ENCODE measurements at regions not wholly inside any gene's neighbourhood (a gene's known extent, or its start where the extent isn't known, plus 50 kb on each side); places are given as distances from the start of the nearest gene placed in this dataset.

DNA sequence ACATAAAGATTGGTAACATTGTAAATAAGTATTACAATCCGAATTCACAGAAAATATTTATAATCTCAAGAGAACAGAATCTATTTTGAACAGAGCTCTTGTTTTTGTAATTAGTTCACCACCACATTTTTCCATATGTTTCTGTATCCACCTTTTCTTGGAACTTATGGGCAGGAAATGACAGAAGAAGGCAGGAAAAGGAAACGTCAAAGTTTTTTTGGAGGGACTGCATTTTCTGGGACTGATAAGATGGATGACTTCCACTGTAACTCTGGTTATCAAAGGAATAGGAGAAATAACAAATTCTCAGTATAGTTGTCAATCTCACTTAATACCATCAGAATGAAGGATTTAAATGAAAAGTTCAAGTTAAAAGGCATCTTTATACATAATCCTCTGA lies 75.1 kb upstream of the SMNDC1 start:
- H3K36me3 Mint-ChIP-seq (ENCODE audit: low read depth) = peaks cover 4% of the 10 kb centered on the region
- H3K27ac Mint-ChIP-seq = no peak overlapping the region
- peaks cover 6% of the 10 kb centered on the region for H3K4me1 Mint-ChIP-seq
- no peaks in the 10 kb centered on the region for H3K9me3 ChIP-seq (ENCODE audit: control insufficient read depth, low read length, poor library complexity, severe bottlenecking)
- DNase-seq (no peak), ATAC-seq (no peak)
- no peak overlapping the region for H3K4me3 Mint-ChIP-seq
- peaks cover 35% of the 10 kb centered on the region for H3K27me3 Mint-ChIP-seq

DNA sequence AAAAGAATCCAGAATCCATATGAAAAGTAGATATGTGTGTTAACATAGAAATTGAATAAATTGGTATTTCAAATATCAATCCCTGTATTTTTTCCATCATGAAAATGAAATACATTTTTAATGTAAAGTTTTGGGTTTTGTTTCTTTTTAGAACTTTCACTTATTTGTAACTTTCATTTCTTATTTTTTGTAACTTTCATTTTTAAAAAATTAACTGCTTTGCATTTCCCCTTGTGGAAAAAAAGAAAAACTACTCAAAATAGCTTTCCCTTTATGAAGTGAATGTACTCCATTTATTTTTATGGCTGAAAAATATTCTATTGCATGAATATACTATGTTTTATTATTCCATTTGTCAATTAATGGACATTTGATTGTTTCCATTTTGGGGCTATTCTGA lies 75.6 kb upstream of the SMNDC1 start:
- DNase-seq = no peak
- no peak overlapping the region for H3K27ac Mint-ChIP-seq
- peaks cover 4% of the 10 kb centered on the region for H3K36me3 Mint-ChIP-seq (ENCODE audit: low read depth)

DNA sequence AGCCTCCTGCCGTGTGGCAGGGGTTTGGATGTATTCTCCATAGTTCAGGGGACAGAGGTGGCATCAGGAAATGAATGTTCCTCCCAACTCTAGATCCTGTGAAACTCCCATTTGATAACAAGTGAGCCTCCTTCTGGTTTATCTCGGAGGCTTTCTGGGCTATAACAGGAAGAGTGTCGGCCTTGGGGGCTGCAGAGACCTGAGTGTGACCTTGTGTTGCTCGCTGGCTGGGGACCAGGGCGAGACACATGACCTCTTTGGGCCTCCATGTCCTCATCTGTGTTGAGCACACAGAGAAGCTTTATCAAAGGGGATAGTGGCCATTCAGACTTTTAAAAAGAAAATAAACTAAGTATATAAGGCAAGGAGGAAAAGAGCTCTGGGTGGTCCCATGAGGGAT lies 78.0 kb upstream of the SMNDC1 start:
- DNase-seq (no peak), ATAC-seq (no peak)
- H3K4me1 Mint-ChIP-seq = peaks cover 6% of the 10 kb centered on the region
- no peaks in the 10 kb centered on the region for H3K9me3 ChIP-seq (ENCODE audit: control insufficient read depth, low read length, poor library complexity, severe bottlenecking)
- H3K27ac Mint-ChIP-seq = peak overlapping the region; percentile 65
- peaks cover 25% of the 10 kb centered on the region for H3K27me3 Mint-ChIP-seq
- H3K4me3 Mint-ChIP-seq = no peak overlapping the region
- H3K36me3 Mint-ChIP-seq (ENCODE audit: low read depth) = peaks cover 4% of the 10 kb centered on the region

More for the DNA sequence above, 75.6 kb upstream of the SMNDC1 start:
- Mint-ChIP-seq H3K27me3 (peaks cover 35% of the 10 kb centered on the region), H3K4me1 (peaks cover 6% of the 10 kb centered on the region), H3K4me3 (no peak overlapping the region)
- no peaks in the 10 kb centered on the region for H3K9me3 ChIP-seq (ENCODE audit: control insufficient read depth, low read length, poor library complexity, severe bottlenecking)
- no peak for ATAC-seq

DNA sequence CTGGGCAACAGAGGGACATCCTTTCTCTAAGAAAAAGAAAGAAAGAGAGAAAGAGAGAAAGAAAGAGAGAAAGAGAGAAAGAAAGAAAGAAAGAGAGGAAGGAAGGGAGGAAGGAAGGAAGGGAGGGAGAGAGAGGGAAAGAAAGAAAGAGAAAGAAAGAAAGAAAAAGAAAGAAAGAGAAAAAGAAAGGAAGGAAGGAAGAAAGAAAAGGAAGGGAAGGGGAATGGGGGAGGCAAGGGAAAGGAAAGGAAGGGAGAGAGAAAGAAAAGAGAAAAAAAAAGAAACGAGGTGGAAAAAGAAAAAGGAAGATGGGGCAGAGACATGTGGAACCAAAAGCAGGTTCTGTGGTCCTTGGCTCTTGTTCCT lies 82.9 kb upstream of the SMNDC1 start:
- DNase-seq = no peak
- no peak for ATAC-seq
- H3K9me3 ChIP-seq (ENCODE audit: control insufficient read depth, low read length, poor library complexity, severe bottlenecking) = no peaks in the 10 kb centered on the region
- Mint-ChIP-seq H3K4me3 (no peak overlapping the region), H3K27ac (peak overlapping the region; percentile 74), H3K27me3 (peaks cover 2% of the 10 kb centered on the region), H3K4me1 (peaks cover 15% of the 10 kb centered on the region), H3K36me3 (ENCODE audit: low read depth) (peaks cover 2% of the 10 kb centered on the region)

DNA sequence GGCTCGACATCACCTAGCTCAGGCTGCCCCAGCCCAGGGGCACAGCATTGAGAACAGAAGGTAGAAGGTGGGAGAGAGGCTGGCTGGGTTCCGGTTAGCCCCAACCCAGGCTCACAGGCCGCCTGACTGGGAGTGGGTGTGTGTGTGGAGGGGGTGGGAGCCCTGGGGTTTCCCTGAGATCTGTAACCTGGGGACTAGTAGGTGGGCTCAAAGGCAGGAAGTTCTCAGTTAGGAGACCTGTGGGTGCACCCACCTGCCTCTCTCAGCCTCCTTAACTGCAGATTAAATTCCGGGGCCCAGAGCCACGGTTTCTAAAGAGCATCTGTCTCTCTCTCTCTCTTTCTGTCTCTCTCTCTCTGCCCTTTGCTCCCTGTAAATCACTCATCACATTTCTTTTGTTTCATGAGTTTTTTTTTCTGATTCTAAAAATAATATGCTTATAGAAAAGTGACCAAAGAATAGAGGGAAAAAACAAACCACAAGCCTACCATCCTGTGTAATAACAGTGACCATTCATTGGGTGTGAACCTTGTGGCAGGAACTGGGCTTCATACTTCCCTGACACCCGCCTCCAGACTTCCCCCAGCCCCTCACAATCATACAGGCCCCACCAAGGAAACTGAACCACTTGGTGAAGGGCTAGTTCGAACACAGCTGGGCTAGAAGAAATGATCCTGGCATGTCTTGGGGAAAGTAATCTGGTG lies 83.4 kb upstream of the SMNDC1 start:
- H3K27me3 Mint-ChIP-seq = peaks cover 1% of the 10 kb centered on the region
- peak overlapping the region; percentile 74 for H3K27ac Mint-ChIP-seq
- no peak overlapping the region for H3K4me3 Mint-ChIP-seq
- no peaks in the 10 kb centered on the region for H3K9me3 ChIP-seq (ENCODE audit: control insufficient read depth, low read length, poor library complexity, severe bottlenecking)
- peaks cover 2% of the 10 kb centered on the region for H3K36me3 Mint-ChIP-seq (ENCODE audit: low read depth)
- no peak for DNase-seq
- ATAC-seq = peak; percentile 48
- H3K4me1 Mint-ChIP-seq = peaks cover 15% of the 10 kb centered on the region

DNA sequence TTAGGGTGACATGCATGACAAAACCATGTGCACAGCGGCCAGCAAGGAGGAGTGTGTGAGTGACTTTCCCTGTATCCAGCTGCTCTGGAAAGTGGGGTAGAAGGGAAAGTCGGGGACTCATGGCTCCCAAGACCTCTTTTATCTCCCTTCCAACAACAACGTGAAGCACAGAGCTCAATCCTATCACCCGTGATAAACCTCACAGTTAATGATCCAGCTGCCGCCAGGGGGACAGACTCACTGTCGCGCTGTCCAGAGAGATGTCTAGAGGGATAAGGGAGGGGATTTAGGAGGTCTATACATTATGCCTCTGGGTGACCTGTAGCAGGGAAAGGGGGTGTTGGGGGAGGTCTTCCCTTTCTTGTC lies 84.0 kb upstream of the SMNDC1 start:
- Mint-ChIP-seq H3K27ac (peak overlapping the region; percentile 74), H3K4me3 (no peak overlapping the region), H3K4me1 (peaks cover 19% of the 10 kb centered on the region), H3K27me3 (peaks cover 7% of the 10 kb centered on the region), H3K36me3 (ENCODE audit: low read depth) (peaks cover 2% of the 10 kb centered on the region)
- ATAC-seq (no peak), DNase-seq (no peak)
- H3K9me3 ChIP-seq (ENCODE audit: control insufficient read depth, low read length, poor library complexity, severe bottlenecking) = no peaks in the 10 kb centered on the region

DNA sequence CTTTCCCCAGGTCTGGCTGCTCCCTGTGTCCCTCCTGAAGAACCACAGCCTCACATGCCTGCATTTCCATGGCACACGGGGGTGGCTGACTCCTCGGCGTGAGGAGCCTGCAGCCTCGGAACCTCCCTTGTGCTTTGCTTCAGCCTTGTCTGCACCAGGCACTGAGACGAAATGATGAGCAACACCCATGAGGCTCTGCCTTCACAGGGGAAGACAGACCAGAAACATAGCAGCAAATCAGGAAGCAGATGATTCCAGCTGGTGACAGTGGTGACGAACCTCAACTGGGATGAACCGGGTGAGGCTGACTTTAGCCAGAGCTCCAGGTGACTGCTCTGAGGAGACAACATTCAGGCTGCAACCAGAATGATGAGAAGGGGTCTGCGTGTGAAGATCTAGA lies 84.5 kb upstream of the SMNDC1 start:
- H3K27me3 Mint-ChIP-seq = peaks cover 12% of the 10 kb centered on the region
- peak overlapping the region; percentile 74 for H3K27ac Mint-ChIP-seq
- H3K9me3 ChIP-seq (ENCODE audit: control insufficient read depth, low read length, poor library complexity, severe bottlenecking) = no peaks in the 10 kb centered on the region
- DNase-seq = no peak
- no peak overlapping the region for H3K4me3 Mint-ChIP-seq
- peaks cover 2% of the 10 kb centered on the region for H3K36me3 Mint-ChIP-seq (ENCODE audit: low read depth)
- peaks cover 20% of the 10 kb centered on the region for H3K4me1 Mint-ChIP-seq
- no peak for ATAC-seq

DNA sequence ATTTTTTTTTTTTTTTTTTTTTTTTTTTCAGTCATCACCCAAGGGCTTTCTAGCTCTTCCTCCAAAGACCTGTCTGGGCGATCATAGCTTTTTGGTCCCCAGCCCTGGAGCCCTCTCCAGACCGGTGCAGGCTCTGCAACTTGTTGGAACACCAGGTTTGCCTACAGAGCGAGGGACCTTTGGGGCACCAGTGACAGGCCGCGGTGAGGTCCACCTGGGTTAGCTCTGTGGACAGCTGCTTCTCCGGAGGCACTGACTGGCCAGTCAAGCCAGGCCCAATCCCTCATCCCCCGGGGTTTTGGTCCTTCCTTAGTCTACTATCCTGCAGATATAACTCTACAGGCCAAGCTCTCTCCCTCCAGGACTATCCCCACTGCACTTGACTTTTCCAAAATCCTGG lies 86.8 kb upstream of the SMNDC1 start:
- H3K27me3 Mint-ChIP-seq = peaks cover 12% of the 10 kb centered on the region
- H3K4me3 Mint-ChIP-seq = no peak overlapping the region
- H3K4me1 Mint-ChIP-seq = peaks cover 25% of the 10 kb centered on the region
- DNase-seq (no peak), ATAC-seq (no peak)
- H3K27ac Mint-ChIP-seq = no peak overlapping the region
- H3K9me3 ChIP-seq (ENCODE audit: control insufficient read depth, low read length, poor library complexity, severe bottlenecking) = no peaks in the 10 kb centered on the region
- H3K36me3 Mint-ChIP-seq (ENCODE audit: low read depth) = peaks cover 2% of the 10 kb centered on the region

DNA sequence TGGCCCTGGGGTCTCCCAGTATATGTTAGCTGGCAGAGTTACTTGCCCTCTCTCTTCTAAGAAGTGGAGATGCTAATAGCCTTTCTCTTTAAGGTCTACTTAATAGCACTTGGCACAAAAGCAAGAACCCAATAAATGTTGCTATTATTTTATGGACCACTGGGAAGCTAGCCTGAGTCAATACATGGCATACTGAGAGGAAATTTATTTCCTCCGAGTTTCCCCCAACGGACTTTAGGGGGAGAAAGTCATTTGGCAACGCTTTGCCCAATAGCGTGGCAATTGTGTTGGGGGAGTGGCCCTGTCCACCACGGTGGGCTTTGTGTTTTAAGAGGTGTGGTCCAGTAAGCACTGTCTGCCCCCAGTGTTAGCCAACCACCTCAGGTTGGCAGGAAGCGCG lies 87.4 kb upstream of the SMNDC1 start:
- ATAC-seq (no peak), DNase-seq (no peak)
- Mint-ChIP-seq H3K4me1 (peaks cover 25% of the 10 kb centered on the region), H3K27me3 (peaks cover 12% of the 10 kb centered on the region), H3K36me3 (ENCODE audit: low read depth) (peaks cover 2% of the 10 kb centered on the region), H3K27ac (no peak overlapping the region), H3K4me3 (no peak overlapping the region)
- no peaks in the 10 kb centered on the region for H3K9me3 ChIP-seq (ENCODE audit: control insufficient read depth, low read length, poor library complexity, severe bottlenecking)

DNA sequence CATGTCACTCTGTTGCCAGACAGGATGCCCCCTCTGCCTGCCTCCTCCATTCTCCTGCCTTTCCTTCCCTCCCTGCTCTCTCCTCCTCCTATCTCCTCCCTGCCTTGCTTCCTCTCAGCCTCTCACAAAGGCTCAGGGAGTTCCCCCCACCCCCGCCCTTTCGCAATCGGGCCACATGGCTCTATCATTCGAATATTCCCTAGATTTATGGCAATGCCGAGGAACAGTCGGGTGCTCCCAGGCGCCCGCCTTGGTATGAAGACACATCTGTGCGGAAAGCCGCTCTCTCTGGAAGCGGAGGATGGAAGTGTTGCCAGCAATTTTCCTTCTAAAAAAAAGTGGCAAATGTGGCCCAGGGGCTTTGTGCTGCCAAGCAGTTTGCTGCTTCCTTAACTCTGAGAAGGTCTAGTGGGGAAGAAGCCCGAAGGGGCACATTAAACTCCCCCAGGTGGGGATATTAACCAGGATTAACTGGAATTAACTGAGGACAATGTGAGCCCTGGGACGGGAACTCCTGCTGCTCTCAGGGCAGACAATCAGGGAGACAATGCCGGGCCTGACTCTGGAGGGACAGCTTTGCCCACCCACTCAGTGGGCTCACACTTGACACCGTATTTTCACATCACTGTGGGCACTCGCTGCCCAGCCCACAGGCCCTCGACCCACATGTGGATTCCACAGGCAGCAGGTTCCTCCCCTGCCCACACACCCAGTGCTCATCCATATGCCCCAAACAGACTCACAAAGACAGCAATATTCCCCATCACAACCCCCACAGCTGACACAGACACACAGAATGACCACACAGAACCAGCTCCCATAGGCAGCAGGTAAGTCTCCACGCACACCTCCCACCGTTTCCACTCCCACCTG lies 88.4 kb upstream of the SMNDC1 start:
- H3K27me3 Mint-ChIP-seq = peaks cover 12% of the 10 kb centered on the region
- H3K4me1 Mint-ChIP-seq = peaks cover 18% of the 10 kb centered on the region
- H3K4me3 Mint-ChIP-seq = no peak overlapping the region
- peak overlapping the region; percentile 34 for H3K27ac Mint-ChIP-seq
- no peaks in the 10 kb centered on the region for H3K9me3 ChIP-seq (ENCODE audit: control insufficient read depth, low read length, poor library complexity, severe bottlenecking)
- no peak for ATAC-seq
- no peak for DNase-seq
- H3K36me3 Mint-ChIP-seq (ENCODE audit: low read depth) = peaks cover 2% of the 10 kb centered on the region

DNA sequence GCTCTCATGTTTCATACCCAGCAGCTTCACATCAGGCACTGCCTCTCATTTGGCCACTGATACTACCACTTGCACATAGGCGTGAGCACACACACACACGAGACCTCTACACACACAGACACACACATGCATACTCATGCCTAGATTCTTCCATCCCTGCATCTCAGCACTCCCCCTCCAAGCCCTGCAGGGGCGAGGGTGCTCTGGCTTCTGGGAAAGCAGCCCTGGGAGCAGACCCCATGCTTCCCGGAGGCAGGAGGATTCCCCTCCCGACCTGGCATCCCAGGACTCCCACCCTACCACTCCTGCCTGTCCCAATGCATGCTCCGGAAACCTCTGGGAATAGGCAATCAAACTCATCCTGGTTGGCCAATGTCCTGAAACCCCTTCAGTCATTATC lies 89.1 kb upstream of the SMNDC1 start:
- peaks cover 2% of the 10 kb centered on the region for H3K36me3 Mint-ChIP-seq (ENCODE audit: low read depth)
- no peak overlapping the region for H3K4me3 Mint-ChIP-seq
- H3K27me3 Mint-ChIP-seq = peaks cover 12% of the 10 kb centered on the region
- DNase-seq (no peak), ATAC-seq (no peak)
- H3K4me1 Mint-ChIP-seq = peaks cover 15% of the 10 kb centered on the region
- no peak overlapping the region for H3K27ac Mint-ChIP-seq
- H3K9me3 ChIP-seq (ENCODE audit: control insufficient read depth, low read length, poor library complexity, severe bottlenecking) = no peaks in the 10 kb centered on the region

DNA sequence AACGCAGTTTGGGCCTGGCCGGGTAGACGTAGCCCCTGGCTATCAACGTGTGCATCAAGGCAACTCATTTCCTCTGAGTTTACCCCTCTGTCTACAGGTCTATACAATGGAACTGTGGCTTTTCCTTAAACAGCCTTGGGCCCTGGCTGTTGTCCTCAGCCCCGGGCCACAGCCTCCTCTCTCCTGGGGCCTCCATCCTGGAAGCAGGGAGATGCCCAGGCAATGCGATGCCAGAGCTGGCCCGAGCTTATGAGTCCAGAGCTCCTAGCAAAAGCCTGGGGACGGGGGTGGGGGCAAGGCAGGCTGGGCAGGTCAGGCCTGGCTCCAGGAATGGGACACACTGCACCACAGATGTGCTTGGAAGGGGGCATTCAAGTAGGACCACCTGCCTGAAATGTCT lies 89.6 kb upstream of the SMNDC1 start:
- Mint-ChIP-seq H3K27me3 (peaks cover 12% of the 10 kb centered on the region), H3K4me1 (peaks cover 13% of the 10 kb centered on the region), H3K27ac (no peak overlapping the region), H3K36me3 (ENCODE audit: low read depth) (peaks cover 2% of the 10 kb centered on the region), H3K4me3 (no peak overlapping the region)
- DNase-seq (no peak), ATAC-seq (no peak)
- no peaks in the 10 kb centered on the region for H3K9me3 ChIP-seq (ENCODE audit: control insufficient read depth, low read length, poor library complexity, severe bottlenecking)

DNA sequence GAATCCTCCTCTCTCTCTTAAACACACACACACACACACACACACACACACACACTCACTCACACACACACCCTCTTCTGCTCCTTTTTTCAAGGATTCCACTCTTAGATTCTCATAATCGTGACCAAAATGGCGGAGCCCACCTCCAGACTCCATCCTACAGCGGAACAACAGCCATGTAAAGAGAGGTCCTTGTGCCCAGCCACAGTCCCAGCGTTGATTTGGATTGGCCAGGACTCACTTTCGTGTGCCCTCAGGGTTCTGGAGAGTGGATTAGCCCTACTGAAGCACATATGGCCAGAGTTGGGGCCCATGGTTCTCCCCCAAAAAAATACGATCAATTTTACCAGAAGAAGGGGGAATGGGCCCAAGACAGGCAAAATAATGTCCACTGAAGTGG lies 90.2 kb upstream of the SMNDC1 start:
- Mint-ChIP-seq H3K27me3 (peaks cover 12% of the 10 kb centered on the region), H3K4me3 (no peak overlapping the region), H3K4me1 (peaks cover 10% of the 10 kb centered on the region), H3K36me3 (ENCODE audit: low read depth) (peaks cover 2% of the 10 kb centered on the region), H3K27ac (no peak overlapping the region)
- DNase-seq = no peak
- H3K9me3 ChIP-seq (ENCODE audit: control insufficient read depth, low read length, poor library complexity, severe bottlenecking) = no peaks in the 10 kb centered on the region
- no peak for ATAC-seq
